Suprapubic skin (tissue), 4 donors: ENCODE measurements at regions not wholly inside any gene's neighbourhood (a gene's known extent, or its start where the extent isn't known, plus 50 kb on each side); places are given as distances from the start of the nearest gene placed in this dataset.

Experiments
- DNase-seq, 2 donors: peaks; one replicate each; pipeline ENCODE4 v3.0.0-alpha.2; 2019; ENCODE audit warnings: low spot score in 2 of 2
- H3K27ac ChIP-seq: fragments of 200-600 bp; sonication (generic); one replicate; pipeline ENCODE4 v1.5.1; 2019
- H3K27me3 ChIP-seq: fragments of 200-600 bp; sonication (generic); one replicate; pipeline ENCODE4 v1.5.1; 2019
- H3K36me3 ChIP-seq: fragments of 200-600 bp; sonication (generic); one replicate; pipeline ENCODE4 v1.5.1; 2019
- H3K4me1 ChIP-seq: fragments of 200-600 bp; sonication (generic); one replicate; pipeline ENCODE4 v1.5.1; 2019
- H3K4me3 ChIP-seq: fragments of 200-600 bp; sonication (generic); one replicate; pipeline ENCODE4 v1.5.1; 2019; ENCODE audit warnings: mild to moderate bottlenecking
- H3K9me3 ChIP-seq: fragments of 200-600 bp; sonication (generic); one replicate; pipeline ENCODE4 v1.5.1; 2019
- EP300 ChIP-seq: sonication (generic); formaldehyde crosslinking; IDR thresholded peaks from one replicate; pipeline ENCODE4 v1.6.1; 2017; ENCODE audit warnings: antibody characterized with exemption
- POLR2A ChIP-seq, 2 donors: fragments of 450-650 bp; IDR thresholded peaks; one replicate each; pipeline ENCODE4 v1.6.1; 2017; ENCODE audit warnings: antibody characterized with exemption in 2 of 2, mild to moderate bottlenecking in 2 of 2, moderate library complexity in 2 of 2
- POLR2AphosphoS5 ChIP-seq, 3 donors: sonication (generic); formaldehyde crosslinking; IDR thresholded peaks; one replicate each; pipeline ENCODE4 v1.6.1; 2017; ENCODE audit warnings: antibody characterized with exemption in 3 of 3
- WGBS: methylation state at CpG from one replicate; pipeline ENCODE4 v1.1.5; 2018; 5-methylcytosine and 5-hydroxymethylcytosine counted together
- TF ChIP-seq, protein P1 (sequence below), 2 donors: fragments of 200-600 bp in 1 of 2; fragments of 450-650 bp in 1 of 2; sonication (generic) in 1 of 2; IDR thresholded peaks; one replicate each; pipeline ENCODE4 v1.5.1; 2016 to 2019; ENCODE audit warnings: antibody characterized with exemption in 2 of 2, mild to moderate bottlenecking in 1 of 2, moderate library complexity in 1 of 2

DNA sequence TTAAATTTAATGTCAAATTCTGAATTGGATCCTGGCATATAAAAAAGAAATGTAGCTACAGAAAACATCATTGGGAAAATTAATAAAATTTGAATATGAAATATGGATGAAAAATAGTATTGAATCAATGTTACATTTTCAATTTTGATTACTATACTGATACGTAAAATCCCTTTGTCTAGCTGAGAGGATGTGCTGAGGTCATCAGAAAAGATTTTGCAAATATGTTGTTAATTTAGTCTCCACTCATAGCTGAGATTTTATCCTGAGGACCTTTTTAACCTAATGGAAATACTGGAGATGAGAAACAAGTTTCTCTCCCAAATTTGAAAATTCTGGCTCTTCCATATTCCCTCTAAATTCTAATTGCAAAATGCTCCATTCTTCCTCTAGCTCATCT, 84.4 kb upstream of the ADAMTS16 start:
- 59% methylated on average over 1 of the region's 1 CpG for whole genome bisulfite sequencing
- H3K4me3 ChIP-seq: no peak overlapping the region
- no peaks in the 10 kb centered on the region for H3K9me3 ChIP-seq
- H3K4me1 ChIP-seq: peaks cover 3% of the 10 kb centered on the region
- H3K27me3 ChIP-seq: peaks cover 9% of the 10 kb centered on the region
- no peak for DNase-seq
- H3K36me3 ChIP-seq: no peaks in the 10 kb centered on the region
- H3K27ac ChIP-seq: no peak overlapping the region
- TF ChIP-seq, protein P1, sequence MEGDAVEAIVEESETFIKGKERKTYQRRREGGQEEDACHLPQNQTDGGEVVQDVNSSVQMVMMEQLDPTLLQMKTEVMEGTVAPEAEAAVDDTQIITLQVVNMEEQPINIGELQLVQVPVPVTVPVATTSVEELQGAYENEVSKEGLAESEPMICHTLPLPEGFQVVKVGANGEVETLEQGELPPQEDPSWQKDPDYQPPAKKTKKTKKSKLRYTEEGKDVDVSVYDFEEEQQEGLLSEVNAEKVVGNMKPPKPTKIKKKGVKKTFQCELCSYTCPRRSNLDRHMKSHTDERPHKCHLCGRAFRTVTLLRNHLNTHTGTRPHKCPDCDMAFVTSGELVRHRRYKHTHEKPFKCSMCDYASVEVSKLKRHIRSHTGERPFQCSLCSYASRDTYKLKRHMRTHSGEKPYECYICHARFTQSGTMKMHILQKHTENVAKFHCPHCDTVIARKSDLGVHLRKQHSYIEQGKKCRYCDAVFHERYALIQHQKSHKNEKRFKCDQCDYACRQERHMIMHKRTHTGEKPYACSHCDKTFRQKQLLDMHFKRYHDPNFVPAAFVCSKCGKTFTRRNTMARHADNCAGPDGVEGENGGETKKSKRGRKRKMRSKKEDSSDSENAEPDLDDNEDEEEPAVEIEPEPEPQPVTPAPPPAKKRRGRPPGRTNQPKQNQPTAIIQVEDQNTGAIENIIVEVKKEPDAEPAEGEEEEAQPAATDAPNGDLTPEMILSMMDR (IDR thresholded peaks at IDR 0.05): no peak
- TF ChIP-seq POLR2AphosphoS5 (IDR thresholded peaks at IDR 0.05): no peak
- TF ChIP-seq EP300: no peak
- no peak for TF ChIP-seq POLR2A (IDR thresholded peaks at IDR 0.05)

- Histone ChIP-seq H3K9me3 (no peaks in the 10 kb centered on the region), H3K4me1 (peaks cover 6% of the 10 kb centered on the region), H3K36me3 (no peaks in the 10 kb centered on the region), H3K27me3 (peaks cover 6% of the 10 kb centered on the region), H3K4me3 (no peak overlapping the region), H3K27ac (no peak overlapping the region)
- DNase-seq: no peak
- TF ChIP-seq POLR2A (IDR thresholded peaks at IDR 0.05) (no peak), POLR2AphosphoS5 (IDR thresholded peaks at IDR 0.05) (no peak), EP300 (no peak)
- TF ChIP-seq, protein P1 (IDR thresholded peaks at IDR 0.05): no peak
- 88% methylated on average over 12 of the region's 12 CpGs for WGBS
Measured at GRCh38 chr5:5061836-5062235, 78.3 kb upstream of the ADAMTS16 start.

DNA sequence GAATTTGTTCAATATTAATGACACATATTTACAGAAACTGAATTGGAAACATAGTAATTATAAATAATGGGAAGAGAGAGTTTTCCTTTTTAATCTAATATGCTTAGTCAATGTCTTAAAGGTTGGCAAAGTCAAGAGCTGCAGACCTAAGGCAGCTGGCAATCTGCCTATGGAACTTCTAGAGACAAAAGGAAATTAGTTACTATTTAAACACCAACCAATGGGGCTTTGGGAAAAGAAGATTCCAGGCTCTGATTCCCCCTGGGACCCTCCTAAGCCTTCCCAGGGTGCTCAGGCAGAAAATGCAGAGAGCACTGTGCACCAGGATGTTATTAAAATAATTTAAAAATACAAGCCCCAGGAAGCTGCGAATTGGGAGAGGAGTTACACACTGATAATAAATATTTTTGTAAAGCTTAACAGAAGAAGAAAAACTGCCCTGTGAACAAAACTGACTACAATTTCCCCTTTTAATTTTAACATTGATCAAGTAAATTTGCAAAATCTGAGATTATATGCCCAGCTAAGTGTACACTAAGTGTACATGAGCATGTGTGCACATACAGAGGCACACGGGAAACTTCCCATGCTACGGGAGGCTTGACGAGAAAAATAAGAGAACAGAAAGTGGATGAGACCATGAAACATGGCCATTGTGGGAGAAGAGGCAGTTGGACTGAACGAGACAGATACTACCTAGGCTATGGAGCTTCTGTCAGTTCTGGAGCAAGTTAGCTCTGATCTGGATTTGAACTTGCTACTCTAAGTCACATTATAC, 77.4 kb upstream of the ADAMTS16 start:
- Histone ChIP-seq H3K9me3 (no peaks in the 10 kb centered on the region), H3K36me3 (no peaks in the 10 kb centered on the region), H3K27me3 (peaks cover 6% of the 10 kb centered on the region), H3K4me1 (peaks cover 3% of the 10 kb centered on the region), H3K4me3 (no peak overlapping the region), H3K27ac (no peak overlapping the region)
- TF ChIP-seq POLR2AphosphoS5 (IDR thresholded peaks at IDR 0.05) (no peak), EP300 (no peak), POLR2A (IDR thresholded peaks at IDR 0.05) (no peak)
- TF ChIP-seq, protein P1 (IDR thresholded peaks at IDR 0.05): no peak
- WGBS: 66% methylated on average over 5 of the region's 5 CpGs
- DNase-seq: no peak

- no peaks in the 10 kb centered on the region for H3K36me3 ChIP-seq
- no peaks in the 10 kb centered on the region for H3K9me3 ChIP-seq
- peaks cover 3% of the 10 kb centered on the region for H3K4me1 ChIP-seq
- H3K4me3 ChIP-seq: no peak overlapping the region
- TF ChIP-seq POLR2A (IDR thresholded peaks at IDR 0.05) (no peak), EP300 (no peak)
- TF ChIP-seq, protein P1 (IDR thresholded peaks at IDR 0.05): no peak
- 75% methylated on average over 3 of the region's 3 CpGs for WGBS
- no peak overlapping the region for H3K27ac ChIP-seq
- H3K27me3 ChIP-seq: peaks cover 6% of the 10 kb centered on the region
- DNase-seq: no peak
Measured at GRCh38 chr5:5063533-5063953, 76.6 kb upstream of the ADAMTS16 start.

DNA sequence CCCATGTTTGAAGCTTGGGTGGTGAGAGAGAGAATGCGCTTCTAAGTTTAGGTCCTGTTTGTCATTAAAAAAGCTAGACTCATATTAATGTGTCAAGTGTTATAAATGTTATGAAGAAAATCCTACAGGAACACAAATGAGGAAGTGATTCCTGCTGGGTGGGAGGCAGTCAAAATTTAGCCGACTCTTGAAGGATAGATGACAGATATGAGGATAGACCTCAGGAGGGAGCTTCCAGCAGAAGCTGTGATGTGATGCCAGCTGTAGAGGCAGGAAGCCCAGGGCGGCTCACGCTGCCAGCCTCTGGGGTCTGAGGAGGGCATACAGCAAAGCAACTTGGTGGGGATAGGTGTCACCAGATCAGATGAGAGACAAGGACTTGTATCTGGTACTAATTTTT, 74.7 kb upstream of the ADAMTS16 start:
- no peak for DNase-seq
- no peaks in the 10 kb centered on the region for H3K27me3 ChIP-seq
- no peaks in the 10 kb centered on the region for H3K36me3 ChIP-seq
- TF ChIP-seq, protein P1 (IDR thresholded peaks at IDR 0.05): no peak
- no peak for TF ChIP-seq EP300
- TF ChIP-seq POLR2A (IDR thresholded peaks at IDR 0.05): no peak
- TF ChIP-seq POLR2AphosphoS5 (IDR thresholded peaks at IDR 0.05): no peak
- 72% methylated on average over 4 of the region's 4 CpGs for WGBS
- H3K27ac ChIP-seq: no peak overlapping the region
- H3K9me3 ChIP-seq: no peaks in the 10 kb centered on the region
- H3K4me1 ChIP-seq: peaks cover 3% of the 10 kb centered on the region
- no peak overlapping the region for H3K4me3 ChIP-seq
